Stimulated activated naive CD8-positive, alpha-beta T cell treated with anti-CD3 and anti-CD28 coated beads, Interleukin-15, Interleukin-2, amounts not matched to agents 100 U/mL and 50 U/mL, for 24 hours (primary cell): ENCODE measurements at regions not wholly inside any gene's neighbourhood (a gene's known extent, or its start where the extent isn't known, plus 50 kb on each side); places are given as distances from the start of the nearest gene placed in this dataset.

ENCODE experiments used
- ATAC-seq: fragments of 150-1000 bp; cut with Tn5 transposase; one replicate; pipeline ENCODE4 v1.10.0; 2021
- DNase-seq: peaks from one replicate; pipeline ENCODE4 v3.0.0; 2021

DNA sequence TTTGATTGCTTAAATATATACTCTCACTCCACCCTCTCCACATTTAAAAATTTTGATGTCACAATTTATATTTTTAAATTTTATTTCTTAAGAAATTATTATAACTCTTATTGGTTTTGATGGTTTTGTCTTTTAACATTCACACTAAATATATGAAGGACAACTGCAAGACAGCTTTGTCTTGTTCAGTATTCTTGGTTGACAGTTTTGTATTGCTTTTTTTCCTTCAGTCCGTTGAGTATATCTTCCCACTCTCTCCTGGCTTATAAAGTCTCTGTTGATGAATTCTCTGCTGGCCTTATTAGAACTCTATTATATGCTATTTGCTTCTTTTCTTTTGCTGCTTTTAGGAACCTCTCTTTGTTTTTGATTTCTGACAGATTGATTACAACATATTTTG, 392.2 kb downstream of the C6orf118 start:
- no peak for DNase-seq
- ATAC-seq: no peak

- no peak for DNase-seq
- no peak for ATAC-seq
Measured at GRCh38 chr6:164916087-164916486, 393.3 kb downstream of the C6orf118 start.

DNA sequence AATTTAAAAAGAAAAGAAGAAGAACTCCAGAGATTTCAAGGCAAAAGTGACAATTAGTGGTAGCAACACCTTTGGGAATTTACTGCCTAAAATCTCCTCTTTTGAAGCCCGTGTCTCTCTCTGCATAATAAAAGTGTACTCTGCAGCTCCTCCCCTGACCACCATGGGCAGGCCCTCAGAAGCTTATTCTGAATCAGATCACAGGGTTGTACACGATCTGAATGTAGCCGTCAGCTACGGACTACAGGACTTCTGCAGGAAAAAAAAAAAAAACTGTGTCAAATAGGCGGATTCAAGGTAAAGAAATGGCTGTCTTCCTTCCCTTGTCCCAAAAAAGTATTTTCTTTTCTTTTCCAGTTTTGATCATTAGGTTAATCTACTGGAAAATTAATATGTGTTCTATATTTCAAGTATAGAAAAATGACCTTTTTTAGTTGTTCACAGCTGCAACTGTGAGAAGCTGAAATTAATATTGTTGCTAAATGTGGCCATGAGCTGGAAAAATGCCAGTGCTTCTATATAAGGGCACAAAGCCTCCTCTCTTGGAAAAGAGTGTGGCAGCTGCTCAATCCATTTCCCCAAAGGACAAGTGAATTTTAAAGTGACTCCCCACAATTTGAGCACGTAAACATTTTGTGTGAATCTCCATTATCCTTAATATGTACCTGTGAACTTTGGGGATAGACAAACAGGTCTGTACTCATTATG, 397.4 kb downstream of the C6orf118 start:
- DNase-seq (no peak), ATAC-seq (no peak)

GRCh38 chr6:164911151-164911550, 398.3 kb downstream of the C6orf118 start:
- DNase-seq: no peak
- ATAC-seq: no peak

GRCh38 chr6:164906766-164907165, 402.6 kb downstream of the C6orf118 start:
- ATAC-seq: no peak
- no peak for DNase-seq

GRCh38 chr6:164905311-164905710, 404.1 kb downstream of the C6orf118 start:
- no peak for DNase-seq
- no peak for ATAC-seq

GRCh38 chr6:164898412-164898811, 411.0 kb downstream of the C6orf118 start:
- DNase-seq (no peak), ATAC-seq (no peak)

DNA sequence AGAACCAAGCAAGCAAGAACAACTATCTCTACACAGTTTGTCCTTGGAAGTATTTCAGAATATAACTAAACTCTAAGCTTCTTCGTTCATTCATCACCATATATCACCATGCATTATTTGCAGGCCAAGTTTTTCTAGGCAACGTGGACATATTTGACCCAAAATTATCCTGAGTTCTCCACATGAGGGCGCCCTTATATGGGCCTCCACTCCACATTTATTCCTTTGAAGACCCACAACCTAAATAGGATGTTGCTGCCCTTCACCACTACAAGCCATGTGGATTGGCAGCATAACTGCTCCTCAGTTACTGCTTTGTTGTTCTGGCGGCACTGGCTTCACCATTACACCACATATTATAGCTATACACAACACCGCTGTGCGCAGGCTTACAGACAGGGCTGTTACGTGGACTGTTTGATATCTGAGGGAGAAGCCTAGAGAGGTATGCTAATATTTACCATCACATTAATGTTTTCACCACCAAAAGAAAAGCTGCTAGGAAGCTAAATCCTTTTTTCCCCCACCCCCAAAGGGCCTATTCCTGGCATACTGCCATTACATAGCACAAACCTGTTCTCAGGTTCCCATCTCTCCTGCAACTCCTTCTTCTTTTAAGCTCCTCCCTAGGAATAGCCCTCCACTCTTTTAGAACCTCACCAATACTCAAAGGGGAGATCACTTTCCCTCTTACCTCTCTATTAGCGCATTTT, 411.7 kb downstream of the C6orf118 start:
- DNase-seq: no peak
- no peak for ATAC-seq

- ATAC-seq (no peak), DNase-seq (no peak)
Measured at GRCh38 chr6:164889980-164890379, 419.4 kb downstream of the C6orf118 start.

DNA sequence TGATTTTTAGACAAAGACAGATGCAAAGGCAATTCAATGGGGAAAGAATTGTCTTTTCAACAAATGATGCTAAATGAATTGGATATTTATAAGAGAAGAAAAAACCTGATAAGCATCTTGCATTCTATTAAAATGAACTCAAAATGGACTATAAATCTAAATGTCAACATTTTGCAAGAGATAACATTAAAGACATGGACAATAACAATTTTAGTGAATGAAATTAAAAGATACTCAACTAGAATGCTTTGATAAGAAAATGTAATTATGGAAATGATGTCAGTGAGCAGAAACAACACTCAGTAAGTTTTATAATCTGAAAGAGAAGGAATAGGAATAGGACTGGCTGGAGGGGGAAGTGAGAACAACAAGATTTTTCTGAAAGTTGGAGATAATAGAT, 421.7 kb downstream of the C6orf118 start:
- DNase-seq: no peak
- ATAC-seq: no peak

DNA sequence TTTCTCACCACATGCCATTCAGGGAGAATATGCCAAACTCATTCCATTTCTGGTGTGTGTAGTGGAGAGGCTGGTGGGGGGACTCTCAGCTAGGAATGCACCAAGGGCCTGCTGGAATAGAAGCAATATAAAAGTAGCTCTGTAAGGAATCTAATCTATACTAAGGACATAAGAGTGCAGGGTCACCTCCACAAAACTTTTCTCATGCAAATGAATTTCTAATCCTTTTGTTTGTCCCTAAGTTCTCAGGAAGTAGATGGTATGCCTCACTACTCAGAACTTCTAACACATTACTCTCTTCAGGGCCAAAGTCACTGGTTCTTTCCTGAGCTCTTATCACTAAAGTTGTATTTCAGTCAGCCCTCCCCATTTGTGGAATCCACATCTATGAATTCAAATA, 427.2 kb downstream of the C6orf118 start:
- DNase-seq (no peak), ATAC-seq (no peak)

DNA sequence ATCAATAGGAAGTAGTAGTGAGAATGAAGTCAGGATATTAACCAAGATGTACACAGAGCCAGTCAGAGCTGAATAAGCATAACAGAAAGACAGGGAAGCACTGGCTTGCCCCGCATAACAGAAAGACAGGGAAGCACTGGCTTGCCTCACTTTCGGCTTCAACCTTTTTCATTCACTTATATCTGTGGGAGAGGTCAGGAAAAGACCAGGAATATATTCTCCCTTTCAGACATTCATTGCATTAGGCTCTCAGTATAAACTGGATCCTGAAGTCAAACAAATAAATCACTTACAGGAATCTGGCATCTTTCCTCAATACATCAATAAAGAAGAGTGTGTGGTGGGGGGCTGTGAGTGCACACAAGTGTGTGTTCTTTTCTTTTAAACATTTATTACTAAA, 437.6 kb downstream of the C6orf118 start:
- ATAC-seq: no peak
- no peak for DNase-seq

- DNase-seq (no peak), ATAC-seq (no peak)
Measured at GRCh38 chr6:164870164-164870563, 439.2 kb downstream of the C6orf118 start.

DNA sequence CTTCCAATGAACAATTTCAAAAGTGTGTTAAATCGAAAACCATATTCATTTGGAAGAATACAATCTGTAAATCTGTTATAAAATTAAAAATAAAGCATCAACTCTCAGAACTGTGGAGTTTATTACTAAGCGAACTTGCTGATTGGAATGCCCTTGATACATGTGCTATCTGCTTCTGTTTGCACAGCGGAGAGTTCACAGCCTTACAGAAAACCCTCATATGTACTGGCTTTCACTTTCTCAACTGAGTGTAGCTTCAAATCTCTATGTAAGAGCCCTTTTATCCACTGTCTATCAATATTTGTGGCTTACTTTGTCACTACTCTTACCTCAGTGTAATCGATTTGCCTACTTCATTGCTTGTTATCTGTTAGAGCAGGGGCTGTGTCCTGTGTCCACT, 447.4 kb downstream of the C6orf118 start:
- DNase-seq (no peak), ATAC-seq (no peak)

- ATAC-seq: no peak
- DNase-seq: no peak
Measured at GRCh38 chr6:164859816-164860215, 449.6 kb downstream of the C6orf118 start.

DNA sequence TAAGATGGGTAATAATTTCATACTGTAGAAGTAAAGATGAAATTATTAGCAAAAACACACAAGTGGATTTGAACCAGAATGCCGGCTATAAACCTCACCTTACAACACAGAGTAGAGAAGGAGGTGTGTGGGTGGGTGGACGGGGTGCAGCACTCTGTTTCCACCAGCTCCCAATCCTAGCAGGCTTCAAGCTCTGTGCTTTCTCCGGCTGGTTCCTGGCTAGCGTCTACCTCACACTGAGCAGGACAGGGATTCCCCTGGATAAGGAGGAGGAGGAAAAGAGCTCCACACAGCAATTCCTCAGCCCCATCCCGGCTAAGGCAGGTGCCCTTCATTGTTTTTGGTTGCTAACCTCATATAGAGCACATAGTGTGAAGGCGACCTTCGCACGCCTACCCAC, 453.3 kb downstream of the C6orf118 start:
- ATAC-seq: no peak
- DNase-seq: no peak

DNA sequence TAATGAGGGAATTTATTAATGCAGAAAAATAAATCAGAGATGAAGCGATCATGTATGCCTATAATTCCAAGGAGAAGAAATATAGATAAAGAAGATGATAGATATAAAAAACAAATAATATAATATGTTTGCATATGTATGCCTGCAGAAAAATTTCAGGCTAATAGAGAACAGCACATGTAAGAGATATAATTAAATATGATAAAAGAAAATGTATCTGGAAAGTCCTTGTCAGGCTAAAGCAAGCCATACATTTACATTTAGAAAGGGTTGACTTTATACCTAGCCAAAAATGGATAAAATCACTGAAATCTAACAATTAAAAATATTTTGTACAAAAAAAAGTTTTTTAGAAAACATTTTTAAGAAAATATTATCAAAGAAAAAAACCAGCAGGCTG, 454.1 kb downstream of the C6orf118 start:
- no peak for ATAC-seq

DNA sequence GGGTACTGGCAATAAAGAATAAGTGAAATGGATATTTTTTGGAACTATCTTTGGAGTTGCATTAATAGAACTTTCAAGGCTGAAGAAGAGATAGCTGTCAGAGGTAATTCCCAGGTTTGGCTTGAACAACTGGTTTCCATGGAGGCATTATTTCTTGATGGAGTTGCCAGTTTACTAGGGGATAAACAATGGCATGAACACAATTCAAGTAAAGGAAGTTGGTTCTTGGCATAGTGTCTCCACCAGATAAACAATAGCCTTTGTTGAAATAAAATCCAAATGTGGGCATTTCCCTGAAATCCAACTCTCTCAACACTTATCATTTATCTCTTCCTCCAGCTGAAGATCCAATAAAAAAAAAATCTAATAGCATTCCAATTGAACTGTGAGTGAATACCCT, 454.9 kb downstream of the C6orf118 start:
- ATAC-seq (no peak), DNase-seq (no peak)

More for the DNA sequence above, 454.1 kb downstream of the C6orf118 start:
- no peak for DNase-seq

GRCh38 chr6:164845773-164846172, 463.6 kb downstream of the C6orf118 start:
- DNase-seq: no peak
- no peak for ATAC-seq

DNA sequence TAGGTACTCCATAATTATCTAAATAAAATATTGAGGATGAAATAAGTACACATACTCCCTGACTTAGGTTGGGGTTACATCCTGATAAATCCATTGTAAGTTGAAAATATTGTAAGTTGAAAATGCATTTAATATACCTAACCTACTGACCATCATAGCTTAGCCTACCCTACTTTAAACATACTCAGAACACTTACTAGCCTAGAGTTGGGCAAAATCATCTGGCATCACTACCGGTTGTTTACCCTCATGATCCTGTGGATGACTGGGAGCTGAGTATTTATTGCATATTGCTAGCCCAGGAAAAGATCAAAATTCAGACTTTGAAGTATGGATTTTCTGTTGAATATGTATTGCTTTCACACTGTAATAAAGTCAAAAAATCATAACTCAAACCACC, 467.3 kb downstream of the C6orf118 start:
- DNase-seq (no peak), ATAC-seq (no peak)

DNA sequence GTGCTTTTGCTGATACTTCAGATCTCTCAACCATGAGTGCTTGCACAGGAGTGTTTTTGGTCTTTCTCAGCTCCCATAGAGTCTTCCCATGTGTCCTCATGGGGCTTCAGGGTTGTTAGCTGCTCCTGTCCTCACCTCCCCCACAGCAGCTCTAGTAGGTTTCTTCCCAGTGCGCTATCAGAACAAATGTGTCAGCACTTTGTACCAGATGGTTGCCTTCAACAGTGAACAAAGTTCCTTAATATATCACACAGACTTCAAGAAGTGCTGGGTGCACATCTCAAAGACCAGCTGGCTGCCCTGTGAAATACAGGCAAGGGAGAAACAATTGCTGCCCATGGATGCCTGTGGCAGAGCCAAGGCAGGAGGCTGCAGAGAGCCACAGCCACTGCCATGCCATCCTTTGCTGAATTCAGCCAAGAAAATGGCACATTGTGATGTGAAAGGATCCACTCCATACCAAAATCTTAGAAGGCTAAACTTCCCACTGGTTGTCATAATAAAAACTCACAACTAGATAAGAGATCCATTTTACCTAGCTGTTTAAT, 471.3 kb downstream of the C6orf118 start:
- ATAC-seq (no peak), DNase-seq (no peak)

DNA sequence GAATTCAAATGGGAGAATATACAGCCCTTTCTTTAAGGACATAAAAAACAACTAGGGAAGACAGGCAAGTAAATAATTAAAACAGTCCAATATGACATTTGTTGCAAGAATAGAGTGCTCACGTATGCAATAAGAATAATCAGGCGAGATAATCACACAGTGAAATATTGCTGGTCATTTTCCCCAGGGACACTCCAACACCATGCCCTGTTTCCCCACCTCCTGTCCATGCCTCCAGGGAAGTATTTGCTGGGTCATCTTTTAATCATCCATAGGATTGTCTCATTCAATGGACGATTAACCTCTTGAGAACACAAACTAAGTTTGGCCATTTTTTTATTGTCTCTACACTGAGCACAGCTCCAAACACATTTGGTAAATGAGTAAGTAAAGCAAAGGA, 472.9 kb downstream of the C6orf118 start:
- DNase-seq: no peak
- no peak for ATAC-seq

DNA sequence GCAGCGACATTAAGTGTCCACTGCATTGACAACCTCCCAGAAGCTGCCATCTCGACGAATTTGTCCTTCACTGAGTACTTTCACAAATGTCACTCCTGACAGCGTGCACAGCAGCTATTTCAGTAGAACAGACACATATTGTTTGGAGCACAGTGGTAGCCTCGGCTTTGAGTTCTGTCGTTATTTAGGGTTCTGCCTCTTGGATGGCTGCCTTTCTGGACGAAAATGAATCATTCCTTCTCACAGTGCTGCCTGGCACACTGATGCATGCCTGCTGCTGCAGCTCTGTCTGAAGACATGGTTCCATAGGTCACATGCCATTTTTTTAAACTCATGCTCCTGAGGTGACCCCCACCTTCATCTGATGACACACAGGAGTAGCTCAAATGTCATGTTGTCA, 477.0 kb downstream of the C6orf118 start:
- DNase-seq (no peak), ATAC-seq (no peak)

DNA sequence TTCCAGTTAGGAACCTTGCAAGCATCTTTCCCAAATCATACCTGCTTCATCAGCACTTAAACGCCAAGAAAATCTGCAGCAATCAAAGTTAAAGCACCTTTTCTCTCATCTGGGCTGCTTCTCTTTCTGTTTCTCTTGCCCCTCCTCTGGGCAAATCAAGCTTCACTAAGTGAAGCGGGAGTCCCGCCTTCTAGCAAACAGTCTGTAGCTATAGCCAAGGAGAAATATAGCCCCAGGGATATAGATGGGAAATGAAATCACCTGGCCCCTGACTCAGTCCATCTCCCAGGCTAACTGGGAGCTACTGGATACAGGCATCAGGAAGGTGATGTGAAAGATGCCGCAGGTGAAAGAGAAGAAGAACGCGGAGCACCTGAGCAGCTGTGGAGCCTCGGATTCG, 481.9 kb downstream of the C6orf118 start:
- DNase-seq: no peak
- ATAC-seq: no peak
